Smooth muscle cell (in vitro differentiated cells): ENCODE measurements at regions not wholly inside any gene's neighbourhood (a gene's known extent, or its start where the extent isn't known, plus 50 kb on each side); places are given as distances from the start of the nearest gene placed in this dataset.

Experiments
- DNase-seq: peaks from one replicate; lab custom pipeline; 2025; ENCODE audit not compliant: unreplicated experiment; lab: John Stamatoyannopoulos, UW
- H2AFZ ChIP-seq: fragments of 200-600 bp; sonication (generic); 2 replicates; pipeline ENCODE4 v1.6.0; 2016; ENCODE audit warnings: antibody characterized with exemption, low read depth, mild to moderate bottlenecking
- H3F3A ChIP-seq: fragments of 200-600 bp; sonication (generic); 2 replicates; pipeline ENCODE4 v1.6.0; 2017; ENCODE audit warnings: antibody characterized with exemption, low read depth
- H3K27ac ChIP-seq: fragments of 200-600 bp; sonication (generic); 2 replicates; pipeline ENCODE4 v1.5.1; 2016; ENCODE audit warnings: low read depth, mild to moderate bottlenecking
- H3K27me3 ChIP-seq: fragments of 200-600 bp; sonication (generic); 2 replicates; pipeline ENCODE4 v1.6.1; 2016; ENCODE audit warnings: low read depth, mild to moderate bottlenecking
- H3K36me3 ChIP-seq: fragments of 200-600 bp; sonication (generic); 2 replicates; pipeline ENCODE4 v1.5.1; 2016; ENCODE audit warnings: low read depth
- H3K4me1 ChIP-seq: fragments of 200-600 bp; sonication (generic); 2 replicates; pipeline ENCODE4 v1.5.1; 2016; ENCODE audit warnings: low read depth
- H3K4me2 ChIP-seq: fragments of 200-600 bp; sonication (generic); 2 replicates; pipeline ENCODE4 v1.6.0; 2016; ENCODE audit warnings: mild to moderate bottlenecking
- H3K4me3 ChIP-seq: fragments of 200-600 bp; sonication (generic); 2 replicates; pipeline ENCODE4 v1.5.1; 2016; ENCODE audit warnings: mild to moderate bottlenecking
- H3K79me2 ChIP-seq: fragments of 200-600 bp; sonication (generic); 2 replicates; pipeline ENCODE4 v1.6.0; 2016; ENCODE audit warnings: low read depth, mild to moderate bottlenecking
- H3K9ac ChIP-seq: fragments of 200-600 bp; sonication (generic); 2 replicates; pipeline ENCODE4 v1.6.0; 2016; ENCODE audit warnings: low read depth
- H3K9me3 ChIP-seq: fragments of 200-600 bp; sonication (generic); replicated peaks from 2 replicates; pipeline ENCODE4 v1.5.1; 2016; ENCODE audit warnings: low read depth
- H4K20me1 ChIP-seq: fragments of 200-600 bp; sonication (generic); 2 replicates; pipeline ENCODE4 v1.6.0; 2016; ENCODE audit warnings: low read depth
- WGBS: methylation state at CpG from one replicate; pipeline ENCODE4 v1.1.7; 2016; ENCODE audit warnings: low lambda C conversion rate; 5-methylcytosine and 5-hydroxymethylcytosine counted together
- TF ChIP-seq, protein P1 (sequence below): fragments of 200-600 bp; sonication (generic); IDR thresholded peaks from 2 replicates; pipeline ENCODE4 v1.5.1; 2017; ENCODE audit warnings: borderline replicate concordance, mild to moderate bottlenecking, antibody characterized with exemption; ENCODE audit not compliant: insufficient read depth, poor library complexity, severe bottlenecking

DNA sequence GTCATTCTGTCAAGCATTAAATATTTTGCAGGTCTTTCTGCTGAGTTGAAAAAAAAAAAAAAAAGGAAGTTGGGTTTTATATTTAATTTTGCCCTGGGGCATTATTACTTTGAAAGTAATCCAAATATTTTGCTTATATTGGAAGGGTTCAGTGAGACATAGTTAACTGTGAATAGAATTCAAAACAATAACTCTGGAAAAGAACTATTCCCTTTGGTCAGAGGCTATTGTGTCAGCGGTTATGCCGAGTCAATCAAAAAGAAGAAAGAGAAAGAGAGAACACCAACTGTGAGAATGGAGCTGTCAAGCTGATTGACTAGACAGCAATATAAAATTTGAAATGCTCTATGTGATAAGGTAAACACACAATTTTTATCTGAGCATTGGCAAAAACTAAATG, 761.7 kb downstream of the ADGRL2 start:
- Histone ChIP-seq H3K9me3 (no peaks in the 10 kb centered on the region), H3K79me2 (no peaks in the 10 kb centered on the region), H4K20me1 (no peaks in the 10 kb centered on the region), H3F3A (no peaks in the 10 kb centered on the region), H3K4me1 (peaks cover 26% of the 10 kb centered on the region), H3K36me3 (no peaks in the 10 kb centered on the region), H3K4me3 (no peak overlapping the region), H3K27me3 (no peaks in the 10 kb centered on the region), H3K4me2 (no peak overlapping the region), H3K27ac (no peak overlapping the region), H3K9ac (no peak overlapping the region), H2AFZ (no peak overlapping the region)
- DNase-seq: no peak
- WGBS: 100% methylated on average over 2 of the region's 2 CpGs
- TF ChIP-seq, protein P1, sequence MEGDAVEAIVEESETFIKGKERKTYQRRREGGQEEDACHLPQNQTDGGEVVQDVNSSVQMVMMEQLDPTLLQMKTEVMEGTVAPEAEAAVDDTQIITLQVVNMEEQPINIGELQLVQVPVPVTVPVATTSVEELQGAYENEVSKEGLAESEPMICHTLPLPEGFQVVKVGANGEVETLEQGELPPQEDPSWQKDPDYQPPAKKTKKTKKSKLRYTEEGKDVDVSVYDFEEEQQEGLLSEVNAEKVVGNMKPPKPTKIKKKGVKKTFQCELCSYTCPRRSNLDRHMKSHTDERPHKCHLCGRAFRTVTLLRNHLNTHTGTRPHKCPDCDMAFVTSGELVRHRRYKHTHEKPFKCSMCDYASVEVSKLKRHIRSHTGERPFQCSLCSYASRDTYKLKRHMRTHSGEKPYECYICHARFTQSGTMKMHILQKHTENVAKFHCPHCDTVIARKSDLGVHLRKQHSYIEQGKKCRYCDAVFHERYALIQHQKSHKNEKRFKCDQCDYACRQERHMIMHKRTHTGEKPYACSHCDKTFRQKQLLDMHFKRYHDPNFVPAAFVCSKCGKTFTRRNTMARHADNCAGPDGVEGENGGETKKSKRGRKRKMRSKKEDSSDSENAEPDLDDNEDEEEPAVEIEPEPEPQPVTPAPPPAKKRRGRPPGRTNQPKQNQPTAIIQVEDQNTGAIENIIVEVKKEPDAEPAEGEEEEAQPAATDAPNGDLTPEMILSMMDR: no peak

DNA sequence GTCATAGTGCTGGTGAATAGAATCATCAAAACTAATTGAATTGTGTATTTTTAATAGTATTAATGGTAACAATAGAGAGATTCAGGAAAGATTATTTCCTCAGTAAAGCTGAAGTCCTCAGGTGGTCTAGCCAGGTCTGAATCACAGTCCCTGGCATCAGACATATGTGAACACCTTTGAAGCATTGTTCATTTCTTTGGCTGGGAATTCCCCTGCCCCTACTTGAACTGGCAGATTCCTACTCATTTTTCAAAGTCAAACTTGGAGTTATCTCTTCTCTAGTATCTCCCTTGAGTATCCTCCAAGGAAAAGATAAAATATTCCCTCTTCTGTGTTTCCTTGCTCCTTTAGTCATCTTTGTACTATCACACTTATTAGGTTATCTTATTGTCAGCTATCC, 759.8 kb downstream of the ADGRL2 start:
- DNase-seq: no peak
- Histone ChIP-seq H3K79me2 (no peaks in the 10 kb centered on the region), H3K27me3 (no peaks in the 10 kb centered on the region), H3F3A (no peaks in the 10 kb centered on the region), H3K4me2 (no peak overlapping the region), H4K20me1 (no peaks in the 10 kb centered on the region), H3K9ac (no peak overlapping the region), H3K4me1 (peaks cover 21% of the 10 kb centered on the region), H3K27ac (no peak overlapping the region), H3K4me3 (no peak overlapping the region), H2AFZ (no peak overlapping the region), H3K36me3 (no peaks in the 10 kb centered on the region), H3K9me3 (no peaks in the 10 kb centered on the region)
- TF ChIP-seq, protein P1: no peak

DNA sequence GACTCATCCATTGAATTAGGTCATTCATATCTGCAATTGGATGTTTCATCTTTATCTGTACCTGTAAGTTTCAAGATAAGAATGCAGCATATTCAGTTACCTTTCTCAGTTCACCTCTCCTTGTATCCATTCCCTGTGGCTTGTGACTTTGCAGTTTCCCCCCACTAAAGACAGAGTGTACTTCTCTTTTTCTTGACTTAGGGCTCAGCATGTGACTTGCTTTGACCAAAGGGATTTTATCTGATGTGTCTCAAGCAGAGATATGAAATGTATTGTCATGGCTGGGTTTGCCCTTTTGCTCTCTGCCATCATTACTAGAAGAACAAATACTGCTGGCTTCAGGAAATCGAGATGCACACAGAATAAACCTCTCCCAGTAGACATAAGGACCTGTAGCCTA, 754.8 kb downstream of the ADGRL2 start:
- 80% methylated on average over 1 of the region's 1 CpG for WGBS
- DNase-seq: no peak
- TF ChIP-seq, protein P1: no peak

DNA sequence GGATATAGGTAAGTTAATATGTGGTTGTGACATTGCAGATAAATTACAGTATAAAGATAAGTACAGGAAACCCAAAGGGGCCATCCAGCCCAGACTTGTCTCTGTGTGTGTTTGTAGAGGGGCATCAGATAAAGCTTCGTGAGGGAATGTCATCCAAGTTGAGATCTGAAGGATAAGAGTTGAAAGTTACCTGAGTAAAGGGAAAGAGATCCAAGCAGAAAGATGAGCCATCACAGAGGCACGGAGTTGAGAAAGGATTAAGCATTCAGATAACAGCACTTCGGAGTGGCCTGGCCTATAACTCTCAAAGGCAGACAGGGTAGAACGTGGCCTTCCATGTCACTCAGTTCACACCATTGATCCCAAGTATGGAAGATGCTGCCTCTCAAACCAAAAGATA, 749.1 kb downstream of the ADGRL2 start:
- H2AFZ ChIP-seq: no peak overlapping the region
- H3K4me3 ChIP-seq: no peak overlapping the region
- H3F3A ChIP-seq: no peaks in the 10 kb centered on the region
- TF ChIP-seq, protein P1: no peak
- H3K4me2 ChIP-seq: no peak overlapping the region
- no peak overlapping the region for H3K9ac ChIP-seq
- H3K36me3 ChIP-seq: no peaks in the 10 kb centered on the region
- no peaks in the 10 kb centered on the region for H3K79me2 ChIP-seq
- WGBS: 31% methylated on average over 4 of the region's 4 CpGs
- no peaks in the 10 kb centered on the region for H3K27me3 ChIP-seq
- H3K9me3 ChIP-seq: no peaks in the 10 kb centered on the region
- DNase-seq: no peak
- no peaks in the 10 kb centered on the region for H4K20me1 ChIP-seq
- no peaks in the 10 kb centered on the region for H3K4me1 ChIP-seq
- no peak overlapping the region for H3K27ac ChIP-seq

More for the DNA sequence above, 754.8 kb downstream of the ADGRL2 start:
- Histone ChIP-seq H3K27me3 (no peaks in the 10 kb centered on the region), H3F3A (no peaks in the 10 kb centered on the region), H3K4me1 (no peaks in the 10 kb centered on the region), H4K20me1 (no peaks in the 10 kb centered on the region), H3K79me2 (no peaks in the 10 kb centered on the region), H3K36me3 (no peaks in the 10 kb centered on the region), H3K4me2 (no peak overlapping the region), H2AFZ (no peak overlapping the region), H3K4me3 (no peak overlapping the region), H3K9me3 (no peaks in the 10 kb centered on the region), H3K9ac (no peak overlapping the region), H3K27ac (no peak overlapping the region)
